Heart left ventricle (tissue), 16 donors: ENCODE measurements at regions not wholly inside any gene's neighbourhood (a gene's known extent, or its start where the extent isn't known, plus 50 kb on each side); places are given as distances from the start of the nearest gene placed in this dataset.

Experiments used
- ATAC-seq, 4 donors: fragments of 200-7000 bp; cut with Tn5 transposase; one replicate each; pipeline ENCODE4 v1.9.1; 2020 to 2022; ENCODE audit warnings: moderate library complexity in 4 of 4, mild to moderate bottlenecking in 3 of 4, moderate number of reproducible peaks in 1 of 4
- DNase-seq, 5 donors: peaks; one replicate each; pipeline ENCODE4 v3.0.0-alpha.2; 2020
- H3K27ac ChIP-seq, 12 donors: fragments of 200-600 bp; sonication (generic) in 4 of 12; one replicate each; pipeline versions ENCODE4 v1.5.0 to v1.8.0; 2016 to 2022; ENCODE audit warnings: mild to moderate bottlenecking in 2 of 12
- H3K27me3 ChIP-seq, 9 donors: fragments of 200-600 bp; sonication (generic) in 2 of 9; one replicate each; pipeline versions ENCODE4 v1.5.1 to v1.8.0; 2016 to 2022; ENCODE audit warnings: mild to moderate bottlenecking in 3 of 9
- H3K36me3 ChIP-seq, 9 donors: fragments of 200-600 bp; sonication (generic) in 2 of 9; one replicate each; pipeline versions ENCODE4 v1.5.0 to v1.8.0; 2018 to 2022; ENCODE audit warnings: mild to moderate bottlenecking in 2 of 9
- H3K4me1 ChIP-seq, 12 donors: fragments of 200-600 bp; sonication (generic) in 4 of 12; one replicate each; pipeline versions ENCODE4 v1.5.0 to v1.8.0; 2016 to 2022; ENCODE audit warnings: mild to moderate bottlenecking in 3 of 12
- H3K4me3 ChIP-seq, 12 donors: fragments of 200-600 bp; sonication (generic) in 4 of 12; one replicate each; pipeline versions ENCODE4 v1.5.0 to v1.8.0; 2017 to 2022; ENCODE audit warnings: mild to moderate bottlenecking in 9 of 12, moderate library complexity in 4 of 12
- H3K9me3 ChIP-seq, 12 donors: fragments of 200-600 bp; sonication (generic) in 4 of 12; one replicate each; pipeline versions ENCODE4 v1.5.0 to v1.8.0; 2016 to 2022; ENCODE audit warnings: mild to moderate bottlenecking in 1 of 12
- POLR2A ChIP-seq, 2 donors: fragments of 450-650 bp; IDR thresholded peaks; one replicate each; pipeline ENCODE4 v1.6.1; 2017; ENCODE audit warnings: antibody characterized with exemption in 2 of 2, mild to moderate bottlenecking in 2 of 2, moderate library complexity in 2 of 2
- WGBS, 4 donors: extraction: QIAGEN DNeasy Blood & Tissue Kit in 2 of 4; methylation state at CpG; one replicate each; pipeline versions ENCODE4 v1.1.5 to v1.1.7; 2013 to 2018; 5-methylcytosine and 5-hydroxymethylcytosine counted together
- intact Hi-C, 10 donors: fragments of 100-400 bp; cut with DNase I; formaldehyde crosslinking; loops; one replicate each; pipeline versions ENCODE4 v1.11.1 to v1.14.2; 2022
- TF ChIP-seq, protein P1 (sequence below), 12 donors: fragments of 200-600 bp; sonication (generic) in 4 of 12; IDR thresholded peaks; one replicate each; pipeline versions ENCODE4 v1.5.0 to v1.8.0; 2018 to 2022; ENCODE audit warnings: antibody characterized with exemption in 12 of 12, mild to moderate bottlenecking in 5 of 12
- donor health status: ischemic (EF 13 %, LVEDD 7.1; RV severe dilation, severe dysfunction).
- donor health status: healthy with polysubstance abuse.
- donor health status: DM: no; HTN: yes; CAD: no.
- donor health status: DM: no; HTN: no; CAD: no.
- donor health status: ischemic (EF 25% LVEDD 6.9; RV normal size, moderate dysfunction).
- donor health status: ischemic (EF 25% LVEDD 5.7; RV mildly dilated, moderate dysfunction).
- donor health status: healthy.
- donor health status: DM: yes; HTN: yes; CAD: no.
- donor health status: ischemic (EF 35%, LVEDD 5.7; RV mildly dilated, moderate dysfunction).
- donor health status: nonischemic (EF 11% LVEDD 7.7; RV severe dilation, severe dysfunction).
- donor health status: DM: yes; HTN: yes; CAD: no.
- donor health status: PGD.
- donor health status: ischemic (EF 29% LVEDD 5.4; RV normal size, mild dysfunction).
- donor health status: nonischemic (EF 23%, LVEDD 6.1; RV moderate dilation, normal function).

DNA sequence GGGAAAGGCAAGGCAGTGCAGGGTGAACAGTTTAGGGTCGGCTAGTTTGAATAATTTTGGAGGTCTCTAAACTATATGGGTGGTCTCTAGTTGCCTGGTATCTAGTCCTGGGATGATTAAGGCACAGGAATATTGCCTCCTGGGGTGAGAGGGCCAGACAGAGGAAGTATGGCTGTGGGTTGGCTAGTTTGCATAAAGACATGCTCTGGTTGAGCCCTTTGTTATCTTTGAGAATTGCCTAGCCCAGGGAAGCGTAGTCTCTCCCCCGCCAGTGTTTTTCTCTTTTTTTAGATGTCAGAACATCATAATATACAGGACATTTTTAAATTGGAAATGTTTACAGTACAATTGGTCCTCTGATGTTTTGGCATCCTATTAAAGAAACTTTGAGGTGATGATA is 163.5 kb downstream of the PWWP3B start:
- WGBS, 4 donors = 61 to 73% (median 70%) methylated on average over 3 of the region's 3 CpGs
- TF ChIP-seq, protein P1, sequence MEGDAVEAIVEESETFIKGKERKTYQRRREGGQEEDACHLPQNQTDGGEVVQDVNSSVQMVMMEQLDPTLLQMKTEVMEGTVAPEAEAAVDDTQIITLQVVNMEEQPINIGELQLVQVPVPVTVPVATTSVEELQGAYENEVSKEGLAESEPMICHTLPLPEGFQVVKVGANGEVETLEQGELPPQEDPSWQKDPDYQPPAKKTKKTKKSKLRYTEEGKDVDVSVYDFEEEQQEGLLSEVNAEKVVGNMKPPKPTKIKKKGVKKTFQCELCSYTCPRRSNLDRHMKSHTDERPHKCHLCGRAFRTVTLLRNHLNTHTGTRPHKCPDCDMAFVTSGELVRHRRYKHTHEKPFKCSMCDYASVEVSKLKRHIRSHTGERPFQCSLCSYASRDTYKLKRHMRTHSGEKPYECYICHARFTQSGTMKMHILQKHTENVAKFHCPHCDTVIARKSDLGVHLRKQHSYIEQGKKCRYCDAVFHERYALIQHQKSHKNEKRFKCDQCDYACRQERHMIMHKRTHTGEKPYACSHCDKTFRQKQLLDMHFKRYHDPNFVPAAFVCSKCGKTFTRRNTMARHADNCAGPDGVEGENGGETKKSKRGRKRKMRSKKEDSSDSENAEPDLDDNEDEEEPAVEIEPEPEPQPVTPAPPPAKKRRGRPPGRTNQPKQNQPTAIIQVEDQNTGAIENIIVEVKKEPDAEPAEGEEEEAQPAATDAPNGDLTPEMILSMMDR (IDR thresholded peaks at IDR 0.05) = no peak
- no peak for TF ChIP-seq POLR2A (IDR thresholded peaks at IDR 0.05)
- H3K27ac ChIP-seq = no peak overlapping the region
- intact Hi-C loops = no loop called here
- no peaks in the 10 kb centered on the region for H3K36me3 ChIP-seq
- DNase-seq (no peak), ATAC-seq (no peak)
- H3K4me1 ChIP-seq = no peaks in the 10 kb centered on the region
- H3K9me3 ChIP-seq = peaks cover 0 to 5% (median 0%) of the 10 kb centered on the region in 12 donors
- H3K27me3 ChIP-seq = peaks cover 0 to 7% (median 0%) of the 10 kb centered on the region in 9 donors
- no peak overlapping the region for H3K4me3 ChIP-seq

DNA sequence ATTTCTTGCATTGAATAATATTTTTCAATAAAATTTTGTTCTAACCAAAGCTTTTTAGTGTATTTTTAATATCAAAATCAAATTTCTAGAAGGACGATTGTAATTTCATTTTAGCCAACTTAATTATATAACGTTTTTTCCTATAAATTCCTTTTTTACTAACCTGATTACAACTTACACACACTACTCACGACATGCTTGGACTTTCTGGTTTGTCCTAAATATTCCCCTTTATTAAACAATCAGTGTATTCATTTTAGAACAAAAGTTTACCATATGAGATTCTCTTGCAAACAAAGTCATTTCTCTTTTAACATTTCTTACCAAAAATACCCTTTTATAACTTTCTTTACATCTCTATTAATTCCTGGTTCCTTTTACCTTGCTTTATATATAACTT is 173.7 kb downstream of the PWWP3B start:
- H3K9me3 ChIP-seq = peaks cover 0 to 32% (median 0%) of the 10 kb centered on the region in 12 donors
- intact Hi-C loops = no loop called here
- WGBS, 4 donors = 35 to 50% (median 40%) methylated on average over 3 of the region's 3 CpGs

DNA sequence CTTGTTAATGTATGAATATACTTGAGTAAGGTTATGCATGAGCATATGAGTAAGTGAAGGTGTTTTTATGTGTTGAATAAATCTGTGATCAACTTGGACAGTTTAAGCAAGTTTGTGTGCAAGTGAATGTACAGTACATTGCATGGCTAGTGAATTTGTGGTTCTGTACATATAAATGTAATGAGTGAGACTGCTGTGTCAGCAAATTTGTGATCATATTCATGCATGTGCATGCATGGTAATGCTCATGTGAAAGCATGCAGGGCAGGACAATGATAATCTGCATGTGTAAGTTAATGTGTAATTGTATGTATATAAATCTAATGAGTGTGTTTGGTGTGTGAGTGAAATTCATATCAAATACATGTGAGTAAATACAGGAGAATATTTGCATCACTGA is 188.5 kb downstream of the PWWP3B start:
- no peaks in the 10 kb centered on the region for H3K4me1 ChIP-seq
- no peaks in the 10 kb centered on the region for H3K9me3 ChIP-seq
- H3K27ac ChIP-seq = no peak overlapping the region
- DNase-seq = no peak
- no peaks in the 10 kb centered on the region for H3K36me3 ChIP-seq
- H3K27me3 ChIP-seq = peaks cover 0 to 5% (median 0%) of the 10 kb centered on the region in 9 donors
- TF ChIP-seq, protein P1 (IDR thresholded peaks at IDR 0.05) = no peak
- no peak for TF ChIP-seq POLR2A (IDR thresholded peaks at IDR 0.05)
- ATAC-seq = no peak
- intact Hi-C loops = no loop called here
- no peak overlapping the region for H3K4me3 ChIP-seq

More for the DNA sequence above, 173.7 kb downstream of the PWWP3B start:
- ATAC-seq = no peak
- no peaks in the 10 kb centered on the region for H3K4me1 ChIP-seq
- no peaks in the 10 kb centered on the region for H3K36me3 ChIP-seq
- H3K4me3 ChIP-seq = no peak overlapping the region
- DNase-seq = no peak
- H3K27ac ChIP-seq = no peak overlapping the region
- TF ChIP-seq POLR2A (IDR thresholded peaks at IDR 0.05) = no peak
- TF ChIP-seq, protein P1 (IDR thresholded peaks at IDR 0.05) = no peak
- no peaks in the 10 kb centered on the region for H3K27me3 ChIP-seq

DNA sequence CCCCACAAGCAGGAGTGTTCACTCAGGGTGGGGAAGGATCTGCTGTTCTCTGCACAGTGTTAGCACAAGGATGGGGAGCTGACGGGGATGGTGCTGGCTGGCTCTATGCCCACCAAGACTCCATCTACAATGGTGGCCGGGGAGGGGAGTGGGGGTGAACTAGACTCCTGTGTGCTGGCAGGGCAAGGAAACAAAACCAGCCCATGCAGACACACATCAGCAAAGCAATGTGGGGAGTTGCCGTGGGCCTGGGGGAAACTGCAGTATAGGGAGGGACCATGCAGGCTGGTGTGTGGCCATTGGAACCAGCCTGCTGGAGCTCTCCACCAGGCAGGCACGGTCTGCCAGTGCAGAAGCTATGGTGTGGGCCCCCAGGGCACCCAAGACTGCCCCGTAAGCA is 195.1 kb downstream of the PWWP3B start:
- ATAC-seq (peak in 1 of 4 donors; percentile 31), DNase-seq (no peak)
- H3K4me1 ChIP-seq = no peaks in the 10 kb centered on the region
- H3K9me3 ChIP-seq = no peaks in the 10 kb centered on the region
- TF ChIP-seq, protein P1 (IDR thresholded peaks at IDR 0.05) = no peak
- WGBS, 4 donors = 64 to 83% (median 74%) methylated on average over 4 to 5 of the region's 5 CpGs
- peaks cover 0 to 10% (median 0%) of the 10 kb centered on the region in 9 donors for H3K27me3 ChIP-seq
- no peak overlapping the region for H3K4me3 ChIP-seq
- no peaks in the 10 kb centered on the region for H3K36me3 ChIP-seq
- intact Hi-C loops = no loop called here
- H3K27ac ChIP-seq = no peak overlapping the region
